K562 (cell line): ENCODE measurements at regions not wholly inside any gene's neighbourhood (a gene's known extent, or its start where the extent isn't known, plus 50 kb on each side); places are given as distances from the start of the nearest gene placed in this dataset.

Experiments
- BRD9 ChIP-seq: fragments of 450-650 bp; IDR thresholded peaks from 2 replicates; pipeline ENCODE4 v1.6.1; 2018; ENCODE audit warnings: low read depth; ENCODE audit not compliant: partially characterized antibody
- CBX5 ChIP-seq: IDR thresholded peaks from 2 replicates; pipeline ENCODE4 v1.6.1; 2014; ENCODE audit warnings: low read depth, borderline replicate concordance
- ETV6 ChIP-seq, 3 experiments: fragments of 150-350 bp in 1 of 3; sonication (generic) in 1 of 3; formaldehyde crosslinking in 1 of 3; IDR thresholded peaks; 2 replicates each; pipeline versions ENCODE4 v1.6.1 to v1.8.0; 2014 to 2022; ENCODE audit warnings: borderline replicate concordance in 2 of 3, low read depth in 2 of 3, antibody characterized with exemption in 1 of 3, low read length in 1 of 3, mild to moderate bottlenecking in 1 of 3, missing genetic modification reagents in 1 of 3
- GTF2A2 ChIP-seq: IDR thresholded peaks from 2 replicates; pipeline ENCODE4 v1.6.1; 2016; ENCODE audit warnings: mild to moderate bottlenecking, missing genetic modification characterization, missing compliant biosample characterization
- GTF3C2 ChIP-seq: IDR thresholded peaks from 3 replicates; pipeline ENCODE4 v1.6.1; 2011; ENCODE audit warnings: borderline replicate concordance, mild to moderate bottlenecking, moderate library complexity; ENCODE audit not compliant: insufficient read length; ENCODE audit errors: extremely low read depth
- HDAC2 ChIP-seq: fragments of 450-650 bp; IDR thresholded peaks from 2 replicates; pipeline ENCODE4 v1.6.1; 2016; ENCODE audit warnings: mild to moderate bottlenecking
- IFI16 ChIP-seq: fragments of 250-450 bp; sonication (Bioruptor Pico); IDR thresholded peaks from 2 replicates; pipeline ENCODE4 v2.1.2; 2022; ENCODE audit warnings: mild to moderate bottlenecking, inconsistent platforms
- KAT7 ChIP-seq: sonication (generic); formaldehyde crosslinking; IDR thresholded peaks from 2 replicates; pipeline ENCODE4 v1.8.0; 2022; ENCODE audit warnings: missing genetic modification reagents, mild to moderate bottlenecking, borderline replicate concordance
- MAZ ChIP-seq, 2 experiments: fragments of 450-650 bp in 1 of 2; sonication (generic) in 1 of 2; formaldehyde crosslinking; IDR thresholded peaks in 1 of 2; conservative IDR thresholded peaks in 1 of 2; 2 replicates each; pipeline versions ENCODE4 v1.4.0 to v1.5.0; 2020; ENCODE audit warnings: mild to moderate bottlenecking in 1 of 2, missing genetic modification reagents in 1 of 2
- MNT ChIP-seq, 2 experiments: fragments of 450-650 bp; conservative IDR thresholded peaks; 2 replicates each; pipeline ENCODE4 v1.6.1; 2017; ENCODE audit warnings: mild to moderate bottlenecking in 2 of 2, moderate library complexity in 2 of 2
- NCOA6 ChIP-seq: fragments of 450-650 bp; IDR thresholded peaks from 2 replicates; pipeline ENCODE4 v1.6.1; 2017; ENCODE audit warnings: mild to moderate bottlenecking
- NFYB ChIP-seq: IDR thresholded peaks from 2 replicates; pipeline ENCODE4 v1.6.1; 2011; ENCODE audit warnings: mild to moderate bottlenecking, moderate library complexity; ENCODE audit not compliant: insufficient read length; ENCODE audit errors: extremely low read depth
- RAD51 ChIP-seq: fragments of 450-650 bp; IDR thresholded peaks from 2 replicates; pipeline ENCODE4 v1.7.1; 2016; ENCODE audit warnings: low read depth, mild to moderate bottlenecking, borderline replicate concordance
- RNF2 ChIP-seq: sonication (generic); IDR thresholded peaks from 2 replicates; pipeline ENCODE4 v1.6.1; 2016
- SMARCA4 ChIP-seq: fragments of 450-650 bp; IDR thresholded peaks from 2 replicates; pipeline ENCODE4 v1.6.1; 2016
- STAT6 ChIP-seq: sonication (generic); formaldehyde crosslinking; IDR thresholded peaks from 2 replicates; pipeline ENCODE4 v1.8.1; 2023; ENCODE audit warnings: mild to moderate bottlenecking, missing genetic modification reagents
- TAF7 ChIP-seq: fragments of 450-650 bp; IDR thresholded peaks from 2 replicates; pipeline ENCODE4 v1.6.1; 2016; ENCODE audit warnings: missing genetic modification characterization, missing compliant biosample characterization
- ZBTB7A ChIP-seq: IDR thresholded peaks from 2 replicates; pipeline ENCODE4 v1.6.1; 2011; ENCODE audit warnings: low read depth, mild to moderate bottlenecking, low read length, moderate library complexity, borderline replicate concordance; ENCODE audit not compliant: control insufficient read depth
- ZNF124 ChIP-seq: sonication (generic); formaldehyde crosslinking; IDR thresholded peaks from 2 replicates; pipeline ENCODE4 v1.8.1; 2022; ENCODE audit warnings: missing genetic modification reagents
- TF ChIP-seq, protein P1 (sequence below), 2 experiments: fragments of 450-650 bp in 1 of 2; sonication (generic) in 1 of 2; formaldehyde crosslinking; conservative IDR thresholded peaks; 2 replicates each; pipeline versions ENCODE4 v1.4.0 to v1.8.1; 2020 to 2022; ENCODE audit warnings: mild to moderate bottlenecking in 1 of 2, missing genetic modification reagents in 1 of 2

DNA sequence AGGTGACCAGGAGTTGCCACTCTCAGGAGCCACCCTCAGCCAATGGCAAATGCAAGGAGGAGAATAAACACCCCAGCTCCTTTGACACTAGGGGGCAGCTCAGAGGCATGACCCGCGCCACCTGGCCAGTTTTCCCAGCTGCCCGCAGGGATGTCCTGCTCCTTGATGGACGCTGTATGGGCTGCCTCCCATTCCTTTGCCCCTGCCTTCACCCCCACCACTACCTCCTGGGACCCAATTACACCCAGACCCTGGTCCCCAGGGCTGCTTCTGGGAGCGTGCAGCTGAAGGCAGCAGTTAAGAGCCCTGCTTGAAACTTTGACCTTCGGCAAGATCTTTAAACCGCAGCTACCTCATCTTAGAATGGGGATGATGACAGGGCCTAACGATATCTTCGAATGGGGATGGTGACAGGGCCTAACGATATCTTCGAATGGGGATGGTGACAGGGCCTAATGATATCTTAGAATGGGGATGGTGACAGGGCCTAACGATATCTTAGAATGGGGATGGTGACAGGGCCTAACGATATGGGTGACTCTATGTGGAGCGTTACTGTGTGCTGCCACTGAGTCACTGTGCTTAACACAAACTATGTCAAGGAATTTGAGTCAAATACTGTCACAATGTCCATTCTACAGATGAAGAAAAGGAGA lies 163.0 kb upstream of the KAZN start (continued):
- TF ChIP-seq MNT (conservative IDR thresholded peaks at IDR 0.05) = peak in 1 of 2 experiments; percentile 66; a peak in 2 of 4 replicates
- no peak for TF ChIP-seq TAF7
- TF ChIP-seq NFYB = peak; percentile 26
- TF ChIP-seq, protein P1, sequence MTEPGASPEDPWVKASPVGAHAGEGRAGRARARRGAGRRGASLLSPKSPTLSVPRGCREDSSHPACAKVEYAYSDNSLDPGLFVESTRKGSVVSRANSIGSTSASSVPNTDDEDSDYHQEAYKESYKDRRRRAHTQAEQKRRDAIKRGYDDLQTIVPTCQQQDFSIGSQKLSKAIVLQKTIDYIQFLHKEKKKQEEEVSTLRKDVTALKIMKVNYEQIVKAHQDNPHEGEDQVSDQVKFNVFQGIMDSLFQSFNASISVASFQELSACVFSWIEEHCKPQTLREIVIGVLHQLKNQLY (CRISPR knock-in tag; conservative IDR thresholded peaks at IDR 0.05) = no peak
- TF ChIP-seq CBX5 = 0 out of 2 replicates have a peak, but pooled peaks have one; percentile 48
- TF ChIP-seq KAT7 (CRISPR knock-in tag) = no peak
- TF ChIP-seq ZBTB7A = no peak
- TF ChIP-seq HDAC2 = peak; percentile 90
- no peak for TF ChIP-seq GTF3C2
- TF ChIP-seq BRD9 = no peak
- TF ChIP-seq SMARCA4 = peak; percentile 81
- TF ChIP-seq ETV6 (IDR thresholded peaks at IDR 0.05; ENCODE audit: borderline replicate concordance in 1 of 2, low read depth in 2 of 2, low read length in 1 of 2) = no peak
- no peak for TF ChIP-seq ETV6 (CRISPR knock-in tag; IDR thresholded peaks at IDR 0.05; ENCODE audit: borderline replicate concordance)
- 0 out of 2 replicates have a peak, but pooled peaks have one; percentile 72 for TF ChIP-seq IFI16 (CRISPR knock-in tag)
- peak; percentile 93 for TF ChIP-seq RNF2
- TF ChIP-seq STAT6 (CRISPR knock-in tag) = no peak
- TF ChIP-seq NCOA6 = no peak
- TF ChIP-seq ZNF124 (CRISPR knock-in tag) = no peak
- no peak for TF ChIP-seq GTF2A2
- peak; percentile 56 to 68 for TF ChIP-seq MAZ (CRISPR knock-in tag; conservative IDR thresholded peaks at IDR 0.05 in 1 of 2, IDR thresholded peaks at IDR 0.05 in 1 of 2)
- no peak for TF ChIP-seq RAD51
